RWPE2 (cell line): ENCODE measurements at regions not wholly inside any gene's neighbourhood (a gene's known extent, or its start where the extent isn't known, plus 50 kb on each side); places are given as distances from the start of the nearest gene placed in this dataset.
"Not testable (repeated sequence)": the region's sequence is repeated elsewhere in the genome, so short reads cannot be mapped to it uniquely, and the experiment has no call there.

Experiments used
- ATAC-seq: fragments of 200-7000 bp; cut with Tn5 transposase; 3 replicates; pipeline ENCODE4 v1.9.1; 2021; ENCODE audit warnings: low read depth
- DNase-seq: peaks from one replicate; pipeline ENCODE4 v3.0.0-alpha.2; 2020; ENCODE audit warnings: low spot score
- H3K27ac ChIP-seq: fragments of 450-650 bp; 2 replicates; pipeline ENCODE4 v1.5.1; 2017; ENCODE audit warnings: mild to moderate bottlenecking; ENCODE audit not compliant: poor library complexity, severe bottlenecking
- H3K27me3 ChIP-seq: fragments of 250-450 bp; sonication (Bioruptor Pico); 2 replicates; pipeline ENCODE4 v1.5.1; 2021; ENCODE audit warnings: mild to moderate bottlenecking, moderate library complexity; ENCODE audit not compliant: insufficient read depth, poor library complexity, severe bottlenecking
- H3K36me3 ChIP-seq: fragments of 250-450 bp; sonication (Bioruptor Pico); 2 replicates; pipeline ENCODE4 v1.5.1; 2020; ENCODE audit warnings: low read depth, mild to moderate bottlenecking, moderate library complexity
- H3K4me1 ChIP-seq: fragments of 250-450 bp; sonication (Bioruptor Pico); 2 replicates; pipeline ENCODE4 v1.5.1; 2021; ENCODE audit warnings: mild to moderate bottlenecking, moderate library complexity; ENCODE audit not compliant: insufficient read depth, poor library complexity, severe bottlenecking
- H3K4me3 ChIP-seq: fragments of 250-450 bp; sonication (Bioruptor Pico); 2 replicates; pipeline ENCODE4 v1.5.1; 2021; ENCODE audit warnings: mild to moderate bottlenecking, moderate library complexity; ENCODE audit not compliant: severe bottlenecking
- H3K9me3 ChIP-seq: fragments of 250-450 bp; sonication (Bioruptor Pico); 2 replicates; pipeline ENCODE4 v1.5.1; 2021; ENCODE audit warnings: mild to moderate bottlenecking, moderate library complexity; ENCODE audit not compliant: severe bottlenecking
- TF ChIP-seq, protein P1 (sequence below): fragments of 450-650 bp; IDR thresholded peaks from one replicate; pipeline ENCODE4 v1.5.1; 2017; ENCODE audit warnings: mild to moderate bottlenecking, moderate library complexity; ENCODE audit not compliant: poor library complexity, severe bottlenecking

DNA sequence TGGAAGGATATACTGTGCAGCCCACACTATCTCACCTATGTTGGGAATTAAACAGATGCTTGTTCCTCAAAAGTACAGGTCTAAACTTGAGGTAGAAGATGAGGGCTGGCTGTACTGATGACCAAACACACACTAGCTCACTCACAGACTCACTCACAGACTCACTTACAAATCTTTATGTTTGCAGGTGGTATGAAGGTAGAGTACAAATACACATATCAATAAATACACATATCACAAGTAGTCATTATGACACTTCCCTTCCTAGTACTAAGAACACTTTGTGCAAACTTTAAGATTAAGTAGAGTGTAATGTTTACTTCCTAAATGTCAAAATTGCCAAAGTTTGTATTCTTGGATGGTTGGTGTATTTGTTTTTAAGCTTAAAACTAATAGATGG, 155.4 kb upstream of the KCNQ5 start:
- no peaks in the 10 kb centered on the region for H3K36me3 ChIP-seq
- ATAC-seq, result no peak

DNA sequence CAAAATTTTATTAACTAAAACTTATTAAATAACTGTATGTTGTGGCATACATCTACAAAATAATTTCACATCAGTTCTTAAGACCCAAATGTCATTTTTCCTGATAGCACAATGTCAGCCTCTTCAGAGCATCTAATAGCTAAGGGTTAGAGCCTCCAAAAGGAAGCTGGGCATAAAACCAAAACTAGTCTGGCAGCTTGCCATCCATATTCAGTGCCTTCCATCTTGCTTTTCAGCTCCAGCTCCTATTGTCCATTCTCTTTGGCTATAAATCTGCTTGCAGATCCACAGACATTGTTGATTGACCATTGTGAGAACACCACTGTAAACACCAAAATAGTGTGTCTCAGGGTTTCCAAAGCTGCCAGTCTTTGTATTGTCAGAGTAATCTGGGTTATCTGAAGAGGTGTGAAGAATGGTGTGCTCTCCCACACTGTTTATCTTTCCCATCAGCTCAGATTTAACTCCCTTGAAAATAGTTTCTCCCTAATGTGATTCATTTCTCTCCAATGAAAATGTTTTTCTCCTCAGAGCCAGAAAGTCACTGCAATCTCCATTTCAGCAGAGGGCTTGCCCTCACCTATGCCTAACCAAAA, 154.8 kb upstream of the KCNQ5 start:
- no peak overlapping the region for H3K27ac ChIP-seq
- H3K9me3 ChIP-seq, result no peaks in the 10 kb centered on the region
- DNase-seq (no peak), ATAC-seq (no peak)
- H3K4me3 ChIP-seq, result no peak overlapping the region
- TF ChIP-seq, protein P1, sequence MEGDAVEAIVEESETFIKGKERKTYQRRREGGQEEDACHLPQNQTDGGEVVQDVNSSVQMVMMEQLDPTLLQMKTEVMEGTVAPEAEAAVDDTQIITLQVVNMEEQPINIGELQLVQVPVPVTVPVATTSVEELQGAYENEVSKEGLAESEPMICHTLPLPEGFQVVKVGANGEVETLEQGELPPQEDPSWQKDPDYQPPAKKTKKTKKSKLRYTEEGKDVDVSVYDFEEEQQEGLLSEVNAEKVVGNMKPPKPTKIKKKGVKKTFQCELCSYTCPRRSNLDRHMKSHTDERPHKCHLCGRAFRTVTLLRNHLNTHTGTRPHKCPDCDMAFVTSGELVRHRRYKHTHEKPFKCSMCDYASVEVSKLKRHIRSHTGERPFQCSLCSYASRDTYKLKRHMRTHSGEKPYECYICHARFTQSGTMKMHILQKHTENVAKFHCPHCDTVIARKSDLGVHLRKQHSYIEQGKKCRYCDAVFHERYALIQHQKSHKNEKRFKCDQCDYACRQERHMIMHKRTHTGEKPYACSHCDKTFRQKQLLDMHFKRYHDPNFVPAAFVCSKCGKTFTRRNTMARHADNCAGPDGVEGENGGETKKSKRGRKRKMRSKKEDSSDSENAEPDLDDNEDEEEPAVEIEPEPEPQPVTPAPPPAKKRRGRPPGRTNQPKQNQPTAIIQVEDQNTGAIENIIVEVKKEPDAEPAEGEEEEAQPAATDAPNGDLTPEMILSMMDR, result no peak
- H3K27me3 ChIP-seq, result no peaks in the 10 kb centered on the region
- no peaks in the 10 kb centered on the region for H3K36me3 ChIP-seq
- H3K4me1 ChIP-seq, result no peaks in the 10 kb centered on the region

More for the DNA sequence above, 155.4 kb upstream of the KCNQ5 start:
- Histone ChIP-seq H3K9me3 (no peaks in the 10 kb centered on the region), H3K4me1 (no peaks in the 10 kb centered on the region), H3K27me3 (no peaks in the 10 kb centered on the region), H3K27ac (no peak overlapping the region), H3K4me3 (no peak overlapping the region)
- no peak for DNase-seq
- TF ChIP-seq, protein P1, result no peak

DNA sequence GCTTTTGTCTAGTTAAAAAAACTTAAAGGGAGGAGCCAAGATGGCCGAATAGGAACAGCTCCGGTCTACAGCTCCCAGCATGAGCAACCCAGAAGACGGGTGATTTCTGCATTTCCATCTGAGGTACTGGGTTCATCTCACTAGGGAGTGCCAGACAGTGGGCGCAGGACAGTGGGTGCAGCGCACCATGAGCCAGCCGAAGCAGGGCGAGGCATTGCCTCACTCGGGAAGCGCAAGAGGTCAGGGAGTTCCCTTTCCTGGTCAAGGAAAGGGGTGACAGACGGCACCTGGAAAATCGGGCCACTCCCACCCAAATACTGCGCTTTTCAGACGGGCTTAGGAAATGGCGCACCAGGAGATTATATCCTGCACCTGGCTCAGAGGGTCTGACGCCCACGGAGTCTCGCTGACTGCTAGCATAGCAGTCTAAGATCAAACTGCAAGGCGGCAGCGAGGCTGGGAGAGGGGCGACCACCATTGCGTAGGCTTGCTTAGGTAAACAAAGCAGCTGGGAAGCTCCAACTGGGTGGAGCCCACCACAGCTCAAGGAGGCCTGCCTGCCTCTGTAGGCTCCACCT, 152.4 kb upstream of the KCNQ5 start:
- H3K27me3 ChIP-seq, H3K4me3 ChIP-seq, H3K9me3 ChIP-seq, H3K4me1 ChIP-seq, DNase-seq, ATAC-seq, H3K36me3 ChIP-seq, H3K27ac ChIP-seq: not testable (repeated sequence)

DNA sequence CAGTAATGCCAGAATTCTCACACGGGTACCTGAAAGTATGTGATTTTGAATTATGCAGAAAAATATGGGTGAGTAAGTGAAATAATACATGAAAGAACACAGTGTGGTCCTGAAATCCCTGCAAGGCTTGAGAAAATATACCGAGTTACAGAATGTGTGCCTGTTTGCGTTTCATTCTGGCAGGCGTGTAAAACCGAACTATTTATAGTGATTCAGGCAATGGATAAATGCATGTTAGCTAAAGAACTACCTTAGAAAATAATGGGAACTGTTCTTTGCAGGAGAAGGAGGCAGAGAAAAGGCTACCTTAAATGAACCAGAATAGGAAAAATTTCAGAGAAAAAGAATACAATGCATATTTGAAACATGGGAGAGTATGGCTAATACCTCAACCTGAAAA, 145.8 kb upstream of the KCNQ5 start:
- no peaks in the 10 kb centered on the region for H3K36me3 ChIP-seq
- no peak overlapping the region for H3K4me3 ChIP-seq
- no peaks in the 10 kb centered on the region for H3K9me3 ChIP-seq
- TF ChIP-seq, protein P1, result no peak
- no peaks in the 10 kb centered on the region for H3K27me3 ChIP-seq
- no peak overlapping the region for H3K27ac ChIP-seq
- DNase-seq (no peak), ATAC-seq (no peak)
- no peaks in the 10 kb centered on the region for H3K4me1 ChIP-seq

DNA sequence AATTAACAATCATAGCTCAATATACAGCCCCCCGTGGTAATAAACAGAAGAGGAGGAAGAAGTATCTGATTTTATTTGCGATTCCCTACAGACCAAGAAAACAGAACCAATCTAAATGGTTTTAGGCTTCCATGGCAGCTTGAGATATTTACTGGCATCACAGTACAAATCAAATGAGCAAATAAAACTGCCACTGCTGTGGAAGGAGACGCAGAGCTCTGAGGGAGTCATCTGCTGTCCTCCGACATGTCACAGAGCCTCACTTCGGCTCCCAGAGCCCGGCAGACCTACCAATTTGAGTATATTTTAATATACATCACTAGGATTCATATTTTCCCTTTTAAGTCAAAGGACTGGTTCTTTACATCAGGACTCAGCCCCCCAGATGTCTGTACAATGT, 145.2 kb upstream of the KCNQ5 start:
- H3K9me3 ChIP-seq, result no peaks in the 10 kb centered on the region
- ATAC-seq (no peak), DNase-seq (no peak)
- TF ChIP-seq, protein P1, result no peak
- no peaks in the 10 kb centered on the region for H3K27me3 ChIP-seq
- no peaks in the 10 kb centered on the region for H3K4me1 ChIP-seq
- no peak overlapping the region for H3K27ac ChIP-seq
- H3K4me3 ChIP-seq, result no peak overlapping the region
- H3K36me3 ChIP-seq, result no peaks in the 10 kb centered on the region
